ENCODE measurements at regions not wholly inside any gene's neighbourhood (a gene's known extent, or its start where the extent isn't known, plus 50 kb on each side); places are given as distances from the start of the nearest gene placed in this dataset.
"Not testable (repeated sequence)": the region's sequence is repeated elsewhere in the genome, so short reads cannot be mapped to it uniquely, and the experiment has no call there.

GRCh38 chr6:169406804-169407203 is 153.2 kb upstream of the THBS2 start:
- DNase-seq, result no peak

DNA sequence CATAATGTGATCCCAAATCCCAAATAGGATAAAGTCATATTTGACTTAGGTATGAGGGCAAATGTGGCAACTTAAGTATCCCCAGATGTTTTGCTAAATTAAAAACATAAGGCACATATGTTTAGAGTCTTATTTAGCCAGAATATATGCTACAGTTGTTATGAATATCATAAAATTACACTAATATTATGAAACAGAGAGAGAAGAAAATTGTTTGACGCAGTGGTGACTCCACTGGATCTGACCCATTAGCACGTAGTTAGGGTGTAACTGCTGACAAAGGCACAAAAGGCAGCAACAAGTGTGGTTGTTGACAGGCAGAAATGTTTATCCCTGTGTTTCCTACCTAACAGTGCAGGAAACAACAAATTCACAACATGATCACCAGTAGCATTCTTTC is 152.4 kb upstream of the THBS2 start:
- DNase-seq, result no peak

DNA sequence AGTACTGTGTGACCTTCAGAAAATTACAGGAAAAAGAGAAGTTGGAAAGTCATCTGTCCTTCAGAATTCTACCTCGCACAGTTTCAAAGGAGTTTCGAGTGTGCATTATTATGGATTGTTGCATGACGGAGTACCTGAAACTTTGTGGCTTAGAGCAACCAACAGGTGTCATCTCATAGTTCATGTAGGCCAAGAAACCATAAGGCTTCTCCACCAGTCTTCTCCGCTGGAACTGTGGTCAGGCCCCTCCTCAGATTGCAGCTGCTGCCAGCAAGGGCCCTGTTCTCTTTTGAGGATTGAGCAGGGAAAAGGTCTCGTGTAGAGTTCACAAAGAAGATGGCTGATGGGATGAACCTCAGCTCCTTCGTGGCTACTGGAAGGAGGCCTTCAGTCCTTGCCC is 151.2 kb upstream of the THBS2 start:
- no peak for DNase-seq

- DNase-seq, result no peak
These were observed 144.9 kb upstream of the THBS2 start for GRCh38 chr6:169398342-169399105.

DNA sequence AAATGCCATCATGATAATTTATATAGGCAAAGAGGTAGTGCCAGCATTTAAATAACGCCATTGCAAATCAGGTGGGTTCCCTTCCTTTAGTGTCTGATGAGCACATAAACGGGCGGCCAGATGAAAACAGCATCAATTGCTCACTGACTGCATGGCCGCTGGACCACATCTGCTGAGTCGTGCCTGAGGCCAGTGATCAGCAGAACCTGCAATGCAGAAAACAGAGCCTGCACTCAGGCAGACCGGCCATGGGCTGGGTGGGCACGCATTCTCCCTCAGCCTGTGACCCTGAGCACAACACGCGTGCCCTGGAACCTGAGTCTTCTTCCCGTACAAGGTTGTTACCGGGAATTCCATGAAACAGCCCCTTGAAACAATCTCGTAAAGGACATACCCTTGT is 144.0 kb upstream of the THBS2 start:
- DNase-seq, result no peak

GRCh38 chr6:169396554-169397163 is 143.0 kb upstream of the THBS2 start:
- no peak for DNase-seq

GRCh38 chr6:169396009-169396539 is 142.4 kb upstream of the THBS2 start:
- DNase-seq, result not testable (repeated sequence)

- no peak for DNase-seq
These were observed 141.6 kb upstream of the THBS2 start for GRCh38 chr6:169395080-169395805.

DNA sequence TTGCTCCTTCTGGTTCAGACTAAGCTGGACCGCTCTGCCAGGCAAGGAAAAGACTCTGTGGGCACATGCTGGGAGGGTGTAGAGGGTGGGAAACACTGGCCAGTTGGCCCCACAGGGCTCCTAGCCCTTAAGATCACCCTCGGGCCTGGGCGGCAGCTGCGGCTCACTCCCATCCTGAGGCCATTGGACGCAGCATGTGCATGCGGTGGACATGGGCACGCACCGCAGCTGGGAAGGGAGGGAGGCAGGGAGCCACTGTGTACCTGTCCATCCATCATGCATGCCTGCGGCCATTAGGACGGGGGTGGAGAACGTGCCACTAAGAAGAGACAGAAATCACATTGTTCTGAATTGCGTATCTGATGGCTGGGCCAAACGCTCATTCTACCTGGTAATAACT is 140.1 kb upstream of the THBS2 start:
- DNase-seq, result no peak

GRCh38 chr6:169391473-169392071 is 137.9 kb upstream of the THBS2 start:
- DNase-seq, result no peak

GRCh38 chr6:169388395-169389166 is 134.9 kb upstream of the THBS2 start:
- DNase-seq, result peak; percentile 45

DNA sequence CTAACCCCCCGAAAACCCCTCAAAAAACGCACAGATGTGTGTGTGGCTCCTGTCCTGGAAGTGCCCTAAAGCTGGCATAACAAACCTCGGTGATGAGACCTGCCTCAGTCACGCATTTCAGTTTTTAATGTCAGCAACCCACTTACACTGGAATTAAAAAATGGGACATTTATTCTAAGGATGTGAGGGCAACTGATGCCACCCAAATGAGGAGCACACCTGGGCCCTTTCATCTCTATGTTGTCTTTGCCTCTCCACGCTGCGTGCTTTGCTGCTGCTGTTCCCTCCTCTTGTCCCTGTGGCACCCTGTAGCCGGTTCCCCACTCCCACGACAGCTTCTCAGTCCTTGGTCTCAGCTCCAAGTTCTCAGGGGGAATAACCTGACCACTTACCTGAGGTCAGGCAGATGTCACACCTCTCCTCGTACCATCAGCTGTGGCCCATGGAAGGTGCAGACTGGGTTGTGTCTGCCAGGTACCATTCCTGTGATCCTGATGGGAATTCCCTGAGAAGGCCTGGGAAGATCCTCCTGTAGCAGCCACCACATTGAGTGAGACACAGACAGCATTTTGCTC is 134.2 kb upstream of the THBS2 start:
- no peak for DNase-seq

DNA sequence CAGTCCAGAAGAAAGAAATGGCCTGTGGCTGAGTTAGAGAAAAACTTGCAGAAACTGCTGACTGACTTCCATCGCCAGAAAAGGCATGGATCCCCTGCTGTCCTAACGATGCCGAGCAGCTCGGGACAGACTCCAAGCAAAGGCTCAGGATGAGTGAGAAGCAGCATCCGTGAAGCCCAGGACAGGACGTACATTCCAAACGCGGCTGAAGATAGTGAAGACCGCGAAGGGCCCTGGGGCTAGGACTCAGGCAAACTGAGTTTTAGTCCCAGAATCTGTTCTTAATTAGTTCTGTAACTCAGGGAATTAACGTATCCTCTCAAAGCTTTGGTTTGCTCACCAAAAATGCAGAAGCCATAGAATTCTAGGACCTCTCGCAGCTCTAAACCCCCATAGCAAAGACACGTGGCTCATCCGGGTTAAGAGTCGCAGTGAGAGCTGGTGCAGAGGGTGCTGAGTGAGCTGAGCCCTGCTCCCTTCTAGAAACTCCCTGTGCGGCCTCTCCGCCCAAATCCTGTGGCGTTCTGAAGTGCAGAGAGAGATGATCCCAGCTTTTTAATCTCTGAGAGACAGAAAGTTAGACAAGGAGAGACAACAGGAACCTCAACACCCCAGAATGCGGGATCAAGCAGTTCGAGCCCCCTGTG is 132.9 kb upstream of the THBS2 start:
- peak; percentile 89 for DNase-seq

DNA sequence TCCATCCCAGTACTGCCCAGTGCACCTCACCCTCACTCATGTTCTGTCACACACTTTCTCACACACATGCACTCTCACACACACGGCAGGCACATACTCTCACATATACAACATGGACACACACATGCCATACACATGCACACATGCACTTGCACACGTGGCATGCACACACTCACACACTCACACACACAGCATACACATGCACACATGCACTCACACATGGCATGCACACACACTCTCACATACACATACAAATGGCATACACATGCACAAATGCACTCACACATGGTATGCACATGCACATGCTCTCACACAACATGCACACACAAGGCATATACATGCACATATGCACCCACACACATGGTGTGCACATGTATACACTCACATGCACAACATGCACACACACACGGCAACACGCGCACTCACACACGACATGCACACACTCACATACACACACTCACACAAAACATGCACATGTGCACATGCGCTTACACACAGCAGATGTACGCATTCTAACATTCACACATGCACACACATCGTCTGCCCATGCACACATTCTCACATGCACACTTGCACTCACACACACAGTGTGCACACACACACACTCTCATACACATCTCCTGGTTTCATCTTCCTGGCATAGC is 131.7 kb upstream of the THBS2 start:
- no peak for DNase-seq

DNA sequence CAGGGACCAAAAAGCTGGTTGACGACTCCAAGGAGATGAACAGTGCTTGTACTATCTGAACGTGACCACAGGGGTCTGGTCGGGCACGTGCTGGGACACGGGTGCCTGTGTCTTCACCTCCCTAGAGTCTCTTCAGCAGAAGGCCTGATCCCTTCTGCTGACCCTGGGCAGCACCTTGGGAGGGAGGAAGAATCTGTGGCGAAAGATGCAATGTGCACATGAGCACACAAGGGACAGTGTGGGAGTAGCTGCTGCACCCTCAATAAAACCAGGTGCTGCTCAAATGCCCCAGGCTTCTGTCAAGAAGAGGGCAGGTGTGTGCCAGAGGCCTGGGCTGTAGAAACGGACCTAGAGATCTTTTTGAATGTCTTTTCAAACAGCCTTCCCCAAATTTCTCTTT is 130.6 kb upstream of the THBS2 start:
- DNase-seq, result no peak

DNA sequence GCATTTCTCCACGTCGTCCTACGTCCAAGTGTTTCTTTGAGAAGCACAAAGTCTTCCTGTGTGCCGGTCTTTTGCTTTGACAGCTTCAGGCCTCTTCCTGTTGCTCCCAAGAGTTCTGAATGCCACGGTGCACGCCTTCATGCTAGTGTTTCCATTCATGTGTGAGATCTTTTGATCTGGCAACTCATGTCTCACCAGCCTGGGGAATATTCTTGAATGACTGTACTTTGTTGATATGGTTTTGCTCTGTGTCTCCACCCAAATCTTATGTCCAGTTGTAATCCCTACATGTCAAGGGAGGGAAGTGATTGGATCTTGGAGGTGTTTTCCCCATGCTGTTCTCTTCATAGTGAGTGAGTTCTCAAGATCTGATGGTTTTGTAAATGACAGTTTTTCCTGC is 129.6 kb upstream of the THBS2 start:
- no peak for DNase-seq

DNA sequence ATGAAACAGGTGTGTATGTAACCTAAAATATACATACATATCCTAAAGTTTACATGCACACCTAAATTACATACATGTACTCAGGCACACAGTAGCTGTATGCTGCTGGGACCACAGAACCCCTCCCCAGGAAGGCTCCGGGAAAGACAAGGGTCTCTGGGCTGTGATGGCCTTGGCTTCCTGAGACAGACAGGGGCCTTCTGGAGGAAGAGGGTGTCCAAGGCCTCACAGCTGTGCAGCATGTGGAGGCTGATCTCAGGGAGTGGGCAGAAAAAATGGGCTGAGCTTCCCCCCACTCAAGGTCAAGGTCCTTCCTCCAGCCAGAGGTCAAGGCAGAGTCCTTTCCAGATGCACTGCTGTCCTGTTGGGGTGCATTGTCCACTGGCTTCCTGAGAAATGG is 129.1 kb upstream of the THBS2 start:
- DNase-seq, result no peak

DNA sequence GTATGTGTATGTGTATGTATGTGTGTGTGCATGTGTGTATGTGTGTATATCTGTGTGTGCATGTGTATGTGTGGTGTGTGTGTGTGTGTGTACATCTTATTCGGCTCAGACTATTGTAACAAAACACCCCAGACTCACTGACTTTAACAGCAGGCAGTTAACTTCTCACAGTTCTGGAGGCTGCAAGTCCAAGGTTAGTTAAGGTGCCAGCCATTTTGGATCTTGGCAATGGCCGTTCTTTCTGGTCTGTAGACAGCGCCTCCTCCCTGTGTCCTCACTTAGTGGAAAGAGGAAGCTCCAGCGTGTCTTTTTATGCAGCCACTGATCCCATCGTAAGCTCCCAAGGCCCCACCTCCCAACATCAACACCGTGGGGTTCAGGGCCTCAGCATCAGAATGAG is 128.3 kb upstream of the THBS2 start:
- no peak for DNase-seq

DNA sequence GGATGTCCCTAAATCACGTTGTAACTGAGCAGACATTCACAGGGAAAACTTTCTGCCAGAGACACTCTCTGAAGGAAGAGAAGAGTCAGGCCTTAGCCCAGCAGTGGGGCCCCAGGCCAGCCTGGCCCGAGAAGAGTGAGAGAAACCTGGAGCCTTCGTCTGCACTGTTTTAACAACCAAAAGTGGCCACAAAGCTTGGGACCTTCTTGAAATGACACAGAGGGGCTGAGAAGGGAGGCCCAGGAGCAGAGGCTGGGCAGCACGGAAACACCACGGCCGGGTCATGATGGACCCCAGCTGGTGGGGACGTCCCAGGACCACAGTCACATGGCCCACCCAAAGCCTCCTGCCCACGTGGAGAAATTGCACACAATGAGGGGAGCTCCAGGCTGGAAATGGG is 126.8 kb upstream of the THBS2 start:
- no peak for DNase-seq

GRCh38 chr6:169379495-169380070 is 125.9 kb upstream of the THBS2 start:
- DNase-seq, result no peak
